A673 (cell line): ENCODE measurements at regions not wholly inside any gene's neighbourhood (a gene's known extent, or its start where the extent isn't known, plus 50 kb on each side); places are given as distances from the start of the nearest gene placed in this dataset.

Experiments used
- CTCF ChIP-seq: fragments of 300-800, 200-600 bp; sonication (generic); conservative IDR thresholded peaks from 2 replicates; pipeline ENCODE4 v1.5.1; 2017; ENCODE audit warnings: low read depth, mild to moderate bottlenecking, antibody characterized with exemption, low read length, moderate library complexity, mixed read lengths
- EZH2 ChIP-seq: fragments of 200-600 bp; sonication (generic); IDR thresholded peaks from 2 replicates; pipeline ENCODE4 v1.6.1; 2017; ENCODE audit warnings: borderline replicate concordance, low read depth, mild to moderate bottlenecking, mixed read lengths, antibody characterized with exemption, low read length; ENCODE audit not compliant: poor library complexity, severe bottlenecking

GRCh38 chr18:75154997-75155396, 53.9 kb downstream of the PTGR3 start:
- TF ChIP-seq CTCF (no peak), EZH2 (no peak)
